ENCODE measurements at regions not wholly inside any gene's neighbourhood (a gene's known extent, or its start where the extent isn't known, plus 50 kb on each side); places are given as distances from the start of the nearest gene placed in this dataset.

DNA sequence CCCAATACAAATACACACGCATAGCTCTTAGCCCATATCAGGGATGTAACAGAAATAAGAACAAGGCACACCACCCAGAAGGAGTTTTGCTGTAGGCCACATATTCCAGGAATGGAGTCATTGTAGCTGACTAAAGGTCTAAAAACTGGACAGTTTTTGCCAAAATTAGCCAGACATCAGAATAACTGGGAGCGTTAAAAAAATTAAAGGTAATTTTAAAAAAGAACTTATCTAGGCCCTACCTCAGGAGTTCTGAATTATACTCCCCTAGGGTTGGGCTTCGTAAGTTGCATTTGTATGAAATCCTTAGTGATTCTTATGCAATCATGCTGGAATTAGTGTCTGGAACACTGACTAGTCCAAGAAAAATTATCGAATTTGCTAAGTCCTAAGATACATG is 987.7 kb downstream of the GALC start:
- no peak for FAIRE-seq

DNA sequence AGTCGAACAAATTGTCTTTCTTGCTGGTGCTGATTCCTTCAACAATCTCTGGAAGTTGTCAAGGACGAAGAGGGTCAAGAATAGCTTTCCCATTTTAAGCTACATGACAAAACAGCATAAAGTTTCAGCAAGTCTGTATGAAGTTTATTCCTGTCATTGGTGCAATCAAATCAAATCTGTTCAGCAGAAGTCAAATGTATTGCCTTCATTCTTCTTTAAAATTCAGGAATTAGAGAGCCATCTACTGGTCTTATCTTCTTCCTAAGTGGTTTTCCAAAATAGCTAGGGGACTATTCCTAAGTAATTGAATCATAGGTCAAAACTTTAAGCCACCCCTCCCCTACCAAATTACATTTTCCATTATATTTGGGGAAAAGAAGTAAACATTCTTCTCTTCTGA is 990.2 kb downstream of the GALC start:
- no peak for FAIRE-seq
- DNase-seq (ENCODE audit: low spot score), result no peak

More for the DNA sequence above, 987.7 kb downstream of the GALC start:
- no peak for DNase-seq (ENCODE audit: low spot score)

DNA sequence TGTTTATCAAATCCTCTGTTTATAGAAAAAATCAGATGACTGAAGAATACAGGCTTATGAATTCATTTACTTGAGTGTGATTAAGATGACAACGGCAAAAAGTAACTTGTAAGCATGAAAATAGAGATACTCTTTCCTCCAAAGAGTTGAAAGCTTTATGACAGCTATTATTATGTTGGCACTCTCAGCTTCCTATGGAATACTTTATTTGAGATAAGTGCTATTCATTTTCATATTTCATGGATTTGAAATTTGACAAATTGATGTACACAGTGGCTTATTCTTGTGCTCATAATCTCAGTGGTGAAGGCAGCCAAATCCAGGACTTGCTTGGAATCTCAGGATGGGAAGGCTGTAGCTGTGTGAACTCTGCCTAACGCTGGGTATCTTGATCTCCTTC is 991.6 kb downstream of the GALC start:
- FAIRE-seq (no peak), DNase-seq (ENCODE audit: low spot score) (no peak)

DNA sequence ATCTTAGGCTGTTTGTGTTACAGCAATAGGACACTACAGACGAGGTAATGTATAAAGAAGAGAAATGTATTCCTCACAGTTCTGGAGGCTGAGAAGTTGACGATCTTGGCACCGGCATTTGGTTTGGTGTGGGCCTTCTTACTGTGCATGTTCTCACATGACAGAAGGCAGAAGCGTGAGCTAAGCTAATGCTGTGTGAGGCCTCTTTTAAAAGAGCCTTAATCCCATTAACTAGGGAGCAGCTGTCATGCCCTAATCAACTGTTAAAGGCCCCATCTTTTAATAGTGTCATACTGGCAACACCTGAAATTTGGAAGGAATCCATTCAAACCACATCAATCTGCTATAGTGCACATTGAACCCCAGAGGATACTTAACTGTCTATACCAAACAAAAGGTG is 992.9 kb downstream of the GALC start:
- no peak for DNase-seq (ENCODE audit: low spot score)
- no peak for FAIRE-seq

DNA sequence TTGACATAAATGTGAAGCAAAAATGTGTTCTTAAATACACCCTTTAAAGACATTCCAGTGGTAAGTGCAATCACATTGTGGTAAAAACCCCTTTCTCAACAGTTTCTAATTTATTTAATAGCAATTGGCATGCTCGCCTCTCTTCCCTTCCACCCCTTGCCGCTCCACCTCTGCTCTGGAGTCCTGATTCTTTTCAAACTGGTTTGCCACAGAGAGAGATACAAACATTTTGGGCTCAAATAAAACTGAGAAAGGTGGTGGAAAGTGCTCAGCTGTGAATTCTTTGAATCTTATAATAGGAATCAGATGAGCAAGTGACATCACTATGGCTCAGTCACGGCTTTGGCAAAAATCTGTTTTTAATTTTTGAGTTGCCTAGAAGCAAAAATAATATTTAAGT is 993.9 kb downstream of the GALC start:
- no peak for DNase-seq (ENCODE audit: low spot score)
- no peak for FAIRE-seq

DNA sequence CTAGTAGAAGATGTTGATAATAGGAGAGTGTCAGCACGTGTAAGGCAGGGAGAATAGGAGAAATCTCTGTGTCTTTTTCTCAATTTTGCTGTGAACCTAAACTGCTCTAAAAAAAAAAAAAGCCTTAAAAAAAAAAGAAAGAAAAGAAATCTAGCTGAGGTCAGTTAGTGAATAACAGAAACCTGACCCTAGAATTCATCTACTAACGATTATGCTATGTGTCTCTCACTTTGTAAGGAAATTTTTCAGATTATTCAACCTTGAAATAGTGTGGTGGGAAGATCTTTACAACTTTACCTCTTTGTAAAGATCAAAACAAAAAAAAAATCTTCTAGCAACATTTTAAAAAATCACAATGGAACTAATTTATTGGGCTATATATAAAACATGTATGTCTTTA is 995.7 kb downstream of the GALC start:
- DNase-seq (ENCODE audit: low spot score) (no peak), FAIRE-seq (peak; percentile 58)

DNA sequence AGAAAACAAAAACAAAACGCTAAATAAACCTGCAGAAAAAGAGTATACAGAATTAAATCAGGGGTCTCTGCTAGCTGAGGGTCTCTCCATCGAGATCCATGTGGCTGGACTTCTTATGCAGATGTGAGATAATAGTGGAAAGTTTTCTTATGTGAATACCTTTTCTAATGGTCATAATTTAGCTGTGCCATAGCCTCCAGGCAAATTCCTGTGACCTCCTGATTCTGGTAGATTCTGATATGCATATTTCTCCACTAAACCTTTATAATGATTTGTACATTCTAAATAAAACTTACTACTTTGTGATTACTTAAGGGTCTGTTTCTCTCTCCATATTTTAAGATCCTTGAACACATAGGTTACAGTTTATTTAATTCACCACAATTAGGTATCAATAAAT is 1002.6 kb downstream of the GALC start:
- DNase-seq (ENCODE audit: low spot score) (no peak), FAIRE-seq (no peak)

DNA sequence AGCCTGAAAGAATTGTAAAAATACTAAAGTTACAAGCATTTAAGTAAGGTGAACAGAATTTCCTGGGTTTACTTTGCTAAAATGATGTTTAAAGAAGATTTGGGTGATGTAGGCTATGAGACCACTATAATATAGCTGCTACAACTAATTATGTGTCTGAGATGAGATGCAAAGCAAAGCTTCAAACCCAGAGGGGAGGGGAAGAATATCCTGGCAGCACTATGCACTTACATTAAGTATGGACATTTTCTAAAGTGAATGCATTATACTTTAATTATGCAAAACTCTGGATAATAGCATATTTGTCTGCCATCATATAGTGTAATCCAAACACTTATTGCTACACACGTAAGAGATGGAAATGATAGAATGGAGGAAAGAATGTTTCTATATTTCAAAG is 1003.7 kb downstream of the GALC start:
- DNase-seq (ENCODE audit: low spot score) (no peak), FAIRE-seq (no peak)

DNA sequence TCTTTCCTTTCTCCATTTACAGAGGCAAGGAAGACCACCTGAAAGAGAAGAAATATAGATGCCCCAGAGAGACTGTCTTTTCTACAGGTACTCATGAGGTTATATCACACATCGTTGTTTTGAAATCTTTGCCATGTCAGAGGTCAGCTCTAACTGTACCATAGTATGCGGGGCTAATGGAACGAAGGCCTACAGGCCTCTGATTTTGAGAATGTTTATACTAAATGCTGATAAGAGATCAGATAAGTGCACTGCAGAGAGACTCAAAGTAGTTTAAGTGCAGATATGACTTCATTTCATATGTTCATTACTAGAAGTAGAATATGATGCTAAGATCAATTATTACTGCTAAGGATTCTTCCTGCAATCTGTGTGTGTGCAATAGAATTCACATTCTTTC is 1005.0 kb downstream of the GALC start:
- FAIRE-seq (no peak), DNase-seq (ENCODE audit: low spot score) (no peak)

DNA sequence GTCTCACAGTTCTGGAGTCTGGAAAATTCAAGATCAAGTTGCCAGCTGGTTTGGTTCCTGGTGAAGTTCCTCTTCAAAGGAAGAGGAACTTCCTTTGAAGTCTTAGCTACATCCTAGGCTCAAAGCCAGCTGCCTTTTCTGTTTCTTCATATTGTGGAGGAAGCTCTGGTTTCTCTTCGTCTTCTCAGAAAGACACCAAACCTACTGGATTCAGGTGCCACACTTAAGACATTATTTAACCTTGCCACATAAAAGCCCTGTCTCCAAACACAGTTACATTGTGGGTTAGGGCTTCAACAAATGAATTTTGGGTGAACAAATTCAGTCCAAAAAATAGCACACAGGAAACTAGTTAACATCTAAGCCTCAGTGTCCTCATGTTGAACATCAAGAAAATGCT is 1019.8 kb downstream of the GALC start:
- FAIRE-seq, result no peak
- DNase-seq (ENCODE audit: low spot score), result no peak

DNA sequence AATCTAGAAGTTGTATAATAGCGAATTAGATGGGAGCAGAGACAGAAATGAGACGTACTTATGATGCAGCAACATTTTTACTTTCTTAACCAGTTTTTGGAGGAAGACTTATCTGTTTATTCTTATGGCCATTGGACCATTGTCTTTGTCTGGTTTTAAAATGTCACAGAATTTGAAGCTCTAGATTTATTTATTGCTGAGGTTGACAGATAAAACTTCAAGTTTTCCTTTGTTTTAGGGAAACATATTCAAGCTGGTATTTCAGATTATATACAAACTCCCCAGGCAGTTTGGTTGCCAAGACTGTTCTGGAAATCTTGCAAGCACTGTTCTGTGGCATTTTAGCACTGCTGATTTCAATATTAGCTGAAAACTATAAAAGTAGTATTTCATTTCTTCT is 1021.7 kb downstream of the GALC start:
- no peak for FAIRE-seq

DNA sequence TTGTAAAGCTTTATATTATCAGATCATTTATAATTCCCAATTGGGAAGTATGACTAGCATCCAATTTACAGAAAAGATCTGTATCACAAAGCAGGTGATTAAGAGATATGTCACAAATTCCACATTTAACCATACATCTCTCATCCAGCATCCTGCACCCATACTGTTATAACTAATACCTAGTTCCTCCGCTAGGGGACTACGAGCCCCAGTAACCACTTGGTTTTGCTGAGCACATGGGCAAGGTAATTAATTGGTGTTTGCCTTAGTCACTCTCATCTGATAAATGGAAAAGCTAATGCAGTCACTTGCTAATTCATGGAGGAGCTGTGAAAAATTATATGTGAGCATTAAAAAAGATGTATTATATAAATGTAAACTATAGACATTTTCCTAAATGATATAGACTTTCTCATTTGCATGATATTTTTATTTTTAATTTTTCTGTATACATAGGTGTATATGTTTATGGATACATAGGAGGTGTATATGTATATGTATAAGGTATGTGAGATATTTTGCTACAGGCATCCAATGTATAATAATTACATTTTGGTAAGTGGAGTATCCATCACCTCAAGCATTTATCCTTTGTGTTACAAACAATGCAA is 1031.8 kb downstream of the GALC start:
- DNase-seq (ENCODE audit: low spot score) (no peak), FAIRE-seq (no peak)

More for the DNA sequence above, 1021.7 kb downstream of the GALC start:
- DNase-seq (ENCODE audit: low spot score), result no peak

DNA sequence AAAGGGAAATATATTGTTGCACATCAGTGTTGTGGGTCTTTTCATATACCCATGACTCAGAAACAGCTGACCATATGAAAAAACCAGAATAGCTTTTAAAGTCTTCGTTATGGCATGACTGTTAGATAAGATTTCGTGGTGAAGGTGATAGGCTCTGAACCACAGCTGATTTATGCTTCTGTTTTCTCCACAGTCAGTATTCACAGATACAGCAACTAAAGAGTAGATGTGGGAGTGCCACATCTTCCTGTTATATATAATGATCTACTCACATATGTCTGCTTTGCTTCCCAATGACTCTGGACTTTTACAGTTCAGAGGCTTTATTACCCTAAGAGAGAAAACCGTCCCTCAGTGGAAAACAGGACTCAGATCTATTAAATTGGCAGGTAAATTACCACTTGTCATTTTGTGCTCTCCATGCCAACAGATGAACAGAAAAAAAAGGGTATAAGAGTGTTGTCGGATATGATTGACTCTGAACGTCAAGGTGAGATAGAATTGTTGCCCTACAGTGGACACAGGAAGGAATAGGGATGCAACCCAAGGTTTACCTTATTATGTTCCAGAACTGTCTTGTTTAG is 1037.1 kb downstream of the GALC start:
- no peak for DNase-seq (ENCODE audit: low spot score)

DNA sequence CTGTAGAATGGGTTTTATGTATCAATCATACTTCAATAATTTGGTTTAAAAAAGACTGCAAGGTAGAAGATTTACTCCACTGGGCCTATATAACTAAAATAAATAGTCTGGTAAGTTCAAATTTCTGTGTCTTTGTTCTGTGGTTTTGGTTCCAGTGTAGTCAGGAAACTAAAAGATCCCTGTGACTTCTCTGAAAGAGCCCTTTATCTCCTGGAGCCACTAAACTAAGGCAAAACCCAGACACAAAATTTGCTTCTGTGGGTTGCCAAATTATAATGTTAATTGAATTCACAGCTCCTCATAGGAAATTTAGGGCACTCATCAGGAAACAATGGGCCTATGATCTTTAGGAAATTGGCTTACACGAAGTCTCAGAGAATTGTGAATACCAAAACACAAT is 1038.4 kb downstream of the GALC start:
- DNase-seq (ENCODE audit: low spot score) (no peak), FAIRE-seq (no peak)

More for the DNA sequence above, 1037.1 kb downstream of the GALC start:
- no peak for FAIRE-seq

DNA sequence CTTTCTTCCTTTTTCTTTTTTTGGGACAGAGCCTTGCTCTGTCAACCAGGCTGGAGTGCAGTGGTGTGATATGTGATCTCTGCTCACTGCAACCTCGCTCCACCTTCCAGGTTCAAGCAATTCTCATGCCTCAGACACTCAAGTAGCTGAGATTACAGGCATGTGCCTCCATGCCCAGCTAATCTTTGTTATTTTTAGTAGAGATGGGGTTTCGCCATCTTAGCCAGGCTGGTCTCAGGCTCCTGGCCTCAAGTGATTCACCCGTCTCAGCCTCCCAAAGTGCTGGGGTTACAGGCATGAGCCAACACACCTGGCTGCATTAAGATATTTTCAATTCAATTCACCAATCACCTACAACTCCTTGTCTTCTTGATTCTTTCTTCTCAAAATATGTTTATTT is 1046.5 kb downstream of the GALC start:
- FAIRE-seq (no peak), DNase-seq (ENCODE audit: low spot score) (no peak)

DNA sequence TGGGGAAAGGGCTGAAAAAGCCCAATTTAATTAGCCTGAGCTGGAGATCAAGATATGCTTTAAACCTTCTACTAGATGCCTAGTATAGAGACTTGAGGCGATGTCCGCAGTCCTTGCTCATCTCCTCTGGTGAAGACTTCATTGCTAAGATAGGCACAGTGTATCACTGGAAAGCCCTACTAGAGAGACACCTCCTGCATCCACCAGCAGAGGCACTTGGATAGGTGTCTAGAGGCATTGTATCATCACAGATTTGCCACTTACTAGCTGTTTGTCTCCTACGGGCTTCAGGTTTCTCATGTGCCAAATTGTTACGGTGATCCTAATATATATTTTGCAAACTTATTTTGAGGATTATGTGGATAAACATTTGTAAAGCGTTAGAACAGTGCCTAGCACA is 1048.5 kb downstream of the GALC start:
- DNase-seq (ENCODE audit: low spot score) (no peak), FAIRE-seq (no peak)

DNA sequence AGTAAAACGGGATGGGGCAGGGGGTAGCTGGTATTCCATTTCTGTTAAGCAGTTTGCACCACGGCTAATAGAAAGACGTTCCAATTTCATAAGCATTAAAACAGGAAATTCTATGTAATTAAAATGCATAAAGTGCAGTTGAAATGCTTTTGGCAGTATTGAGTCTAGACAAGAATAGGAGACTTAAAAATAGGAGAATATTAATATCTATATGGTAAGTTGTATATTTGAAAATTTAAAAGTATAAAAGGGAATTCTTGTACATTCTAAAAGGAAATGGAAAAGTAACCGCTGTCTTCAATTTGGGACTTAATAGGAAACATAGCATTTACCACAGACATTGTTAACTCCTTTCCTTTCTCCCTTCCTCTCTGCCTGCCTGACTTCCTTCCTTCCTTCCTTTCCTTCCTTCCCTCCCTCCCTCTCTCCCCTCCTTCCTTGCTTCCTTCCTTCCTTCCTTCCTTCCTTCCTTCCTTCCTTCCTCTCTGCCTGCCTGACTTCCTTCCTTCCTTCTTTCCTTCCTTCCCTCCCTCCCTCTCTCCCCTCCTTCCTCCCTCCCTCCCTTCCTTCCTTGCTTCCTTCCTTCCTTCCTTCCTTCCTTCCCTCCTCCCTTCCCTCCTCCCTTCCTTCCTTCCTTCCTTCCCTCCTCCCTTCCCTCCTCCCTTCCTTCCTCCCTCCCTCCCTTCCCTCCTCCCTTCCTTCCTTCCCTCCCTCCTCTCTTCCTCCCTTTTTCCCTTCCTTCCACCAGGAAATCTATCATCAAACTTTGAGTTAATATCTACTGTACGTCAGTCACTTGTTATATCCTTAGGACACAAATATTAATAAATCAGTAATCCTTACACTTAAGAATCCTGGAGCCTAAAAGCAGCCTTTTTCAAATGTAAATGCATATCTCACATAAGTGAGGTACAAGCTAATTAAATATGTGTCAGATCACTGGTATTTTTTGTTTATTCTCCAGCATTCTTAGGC is 1049.3 kb downstream of the GALC start:
- DNase-seq (ENCODE audit: low spot score) (no peak), FAIRE-seq (no peak)

DNA sequence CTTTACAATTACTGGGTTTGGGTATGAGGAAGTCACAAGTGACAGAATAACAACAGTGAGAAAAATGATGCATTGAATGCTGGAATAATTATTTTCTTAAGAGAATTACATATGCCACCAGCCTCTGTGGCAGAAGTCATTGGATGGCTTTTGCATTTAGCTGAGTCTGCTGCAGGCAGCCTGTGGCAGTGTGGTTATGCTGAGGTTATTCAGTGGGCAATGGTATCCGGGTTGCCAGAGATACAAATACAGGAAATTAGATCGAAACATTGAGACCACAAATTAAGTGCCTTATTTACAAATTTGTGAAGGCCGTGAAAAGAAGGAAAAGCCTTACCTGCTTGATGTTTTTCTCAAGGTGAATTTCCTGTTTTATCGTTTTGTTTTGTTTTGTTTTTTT is 1050.0 kb downstream of the GALC start:
- DNase-seq (ENCODE audit: low spot score) (no peak), FAIRE-seq (no peak)

DNA sequence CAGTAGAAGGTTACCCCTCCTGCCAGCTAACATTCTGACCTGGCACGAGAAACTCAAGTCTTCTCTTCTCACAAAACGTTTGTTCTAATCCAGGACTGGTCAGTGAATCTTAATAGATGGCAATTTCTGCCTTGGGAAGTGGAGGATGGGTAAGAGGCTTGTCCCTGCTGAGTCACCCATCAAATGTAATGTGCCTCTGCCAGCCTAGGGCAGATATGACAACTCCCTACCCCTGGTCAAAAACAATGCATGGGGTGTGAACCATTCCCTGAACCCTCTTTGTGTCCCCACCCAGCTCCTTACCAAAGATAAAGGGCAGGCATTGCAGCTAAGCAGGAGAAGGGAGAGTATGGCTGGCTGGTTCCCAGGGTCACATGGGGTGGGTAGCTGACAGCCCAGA is 1052.9 kb downstream of the GALC start:
- no peak for FAIRE-seq
- no peak for DNase-seq (ENCODE audit: low spot score)

DNA sequence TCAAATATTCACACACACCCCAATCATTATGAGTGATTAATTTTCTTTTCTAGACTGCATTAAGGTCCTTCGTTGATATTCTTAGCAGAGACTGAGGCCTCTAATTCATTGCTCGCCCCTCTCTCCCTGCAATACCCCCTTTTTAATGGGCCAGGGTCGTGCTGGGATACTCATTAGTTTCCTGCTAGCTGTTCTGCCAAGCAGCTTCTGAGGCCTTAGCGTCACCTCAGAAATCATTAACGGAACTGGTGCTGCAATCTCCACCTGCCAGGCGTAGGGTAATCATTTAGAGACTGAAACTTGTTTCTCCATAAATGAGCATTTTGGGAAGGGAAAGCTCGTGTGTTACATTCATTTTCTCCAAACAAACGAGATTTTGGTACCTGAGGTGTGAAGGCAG is 1054.7 kb downstream of the GALC start:
- no peak for DNase-seq (ENCODE audit: low spot score)
- no peak for FAIRE-seq

DNA sequence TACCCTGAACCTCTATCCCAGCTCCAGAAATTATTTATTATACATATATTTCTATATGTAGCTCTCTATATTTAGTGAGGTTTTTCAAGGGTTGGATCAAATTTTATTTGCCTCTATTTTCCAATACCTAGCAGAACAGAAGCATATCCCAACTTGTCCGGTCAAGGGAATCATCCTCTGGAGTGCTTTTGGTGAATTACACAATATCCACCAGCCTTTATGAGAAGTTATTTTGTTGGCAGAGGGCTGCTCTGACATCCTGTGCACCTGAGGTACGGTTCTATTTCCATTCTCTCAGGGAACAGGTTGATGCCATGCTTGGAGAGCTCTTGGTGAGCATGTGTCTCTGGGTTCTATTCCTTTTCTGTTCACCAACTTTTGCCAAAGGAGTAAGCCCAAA is 1056.4 kb downstream of the GALC start:
- FAIRE-seq (no peak), DNase-seq (ENCODE audit: low spot score) (no peak)

DNA sequence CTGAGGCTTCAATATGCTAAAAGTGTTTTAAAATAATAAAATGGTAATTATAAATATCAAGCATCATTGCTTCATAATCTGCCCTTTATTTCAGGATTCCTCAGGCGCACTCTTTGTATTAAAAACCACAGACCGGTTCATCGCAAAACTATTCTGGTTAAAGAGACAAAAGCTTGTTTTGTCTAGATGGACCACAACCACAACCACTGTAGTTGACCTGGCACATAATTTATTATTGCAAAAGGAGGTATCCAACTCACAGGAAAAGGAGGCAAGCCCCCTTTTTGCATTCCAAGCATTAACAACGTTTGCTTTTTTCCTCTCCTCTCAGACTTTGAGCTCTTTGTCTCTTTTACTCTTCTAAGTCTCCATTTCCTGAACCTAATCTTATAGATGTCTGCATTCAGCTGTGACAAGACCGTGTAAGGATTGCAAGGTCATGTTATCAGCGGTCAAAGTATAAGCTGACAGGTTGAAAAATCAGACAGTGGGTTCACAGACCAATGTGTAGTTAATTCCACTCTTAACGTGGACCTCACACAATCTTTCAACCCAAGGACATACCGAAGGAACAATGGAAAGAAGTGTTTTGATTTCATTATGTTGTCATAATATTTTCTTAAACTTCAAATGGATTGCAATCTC is 1057.6 kb downstream of the GALC start:
- FAIRE-seq, result peak; percentile 79
- peak; percentile 56 for DNase-seq (ENCODE audit: low spot score)
